HG02678 (cell line): ENCODE measurements at regions not wholly inside any gene's neighbourhood (a gene's known extent, or its start where the extent isn't known, plus 50 kb on each side); places are given as distances from the start of the nearest gene placed in this dataset.

Source experiments
- ATAC-seq: cut with Tn5 transposase; IDR thresholded peaks from one replicate; pipeline ENCODE4 v1.9.1; 2021; ENCODE audit warnings: mild to moderate bottlenecking, moderate library complexity; ENCODE audit not compliant: unreplicated experiment

DNA sequence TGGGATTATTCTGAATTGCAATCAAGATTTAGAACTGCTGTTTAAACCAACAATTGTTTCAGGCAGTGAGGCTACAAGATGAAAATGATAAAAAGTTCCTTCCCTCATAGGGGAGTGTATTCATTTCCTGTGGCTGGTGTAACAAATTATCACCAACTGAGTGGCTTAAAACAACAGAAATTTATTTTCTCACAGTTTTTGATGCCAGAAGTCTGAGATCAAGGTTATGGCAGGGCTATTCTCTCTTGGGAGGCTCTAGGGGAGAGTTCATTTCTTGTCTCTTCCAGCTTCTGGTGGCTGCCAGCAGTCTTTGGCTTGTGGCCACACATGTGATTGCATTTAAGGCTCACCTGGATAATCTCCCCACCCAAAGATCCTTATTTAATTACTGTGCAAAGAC is 290.5 kb upstream of the ZSWIM2 start:
- ATAC-seq: no peak

DNA sequence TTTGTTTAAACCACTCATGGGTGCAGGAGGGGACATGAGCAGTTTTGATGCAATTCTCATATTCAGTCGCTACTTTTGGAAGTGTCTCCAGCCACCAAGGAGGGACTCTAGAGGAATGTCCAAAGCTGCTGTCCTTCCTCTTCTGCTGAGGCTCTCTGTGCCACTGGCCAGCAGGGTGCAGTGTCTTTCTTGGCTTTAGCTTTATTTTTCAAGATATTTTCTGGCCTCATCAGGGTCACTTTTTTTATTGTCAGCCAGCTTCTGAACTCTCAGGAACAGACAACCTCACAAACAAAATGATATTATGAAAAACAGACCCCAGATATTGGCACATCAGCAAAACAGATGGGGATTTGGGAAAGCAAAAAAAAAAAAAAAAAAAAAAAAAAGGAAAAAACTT is 289.3 kb upstream of the ZSWIM2 start:
- ATAC-seq: no peak

DNA sequence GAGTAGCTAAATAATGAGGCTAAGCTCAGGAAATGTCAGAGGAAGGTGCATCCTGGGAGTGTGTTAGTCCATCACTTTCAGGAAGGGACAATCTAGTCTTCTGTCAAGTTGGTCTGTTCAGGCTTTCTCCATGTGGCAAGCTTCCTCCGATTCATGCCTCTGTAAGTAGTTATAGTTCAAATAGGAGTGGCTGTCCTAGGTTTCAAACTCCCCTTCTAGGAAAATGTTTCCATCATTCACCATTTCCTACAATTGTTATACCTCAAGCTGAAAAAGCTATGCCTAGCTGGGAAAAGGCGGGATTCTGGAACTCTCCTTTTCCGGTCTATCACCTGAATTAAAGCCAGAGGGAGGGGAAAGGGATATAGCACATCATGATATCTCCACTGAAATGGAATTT is 287.7 kb upstream of the ZSWIM2 start:
- no peak for ATAC-seq

DNA sequence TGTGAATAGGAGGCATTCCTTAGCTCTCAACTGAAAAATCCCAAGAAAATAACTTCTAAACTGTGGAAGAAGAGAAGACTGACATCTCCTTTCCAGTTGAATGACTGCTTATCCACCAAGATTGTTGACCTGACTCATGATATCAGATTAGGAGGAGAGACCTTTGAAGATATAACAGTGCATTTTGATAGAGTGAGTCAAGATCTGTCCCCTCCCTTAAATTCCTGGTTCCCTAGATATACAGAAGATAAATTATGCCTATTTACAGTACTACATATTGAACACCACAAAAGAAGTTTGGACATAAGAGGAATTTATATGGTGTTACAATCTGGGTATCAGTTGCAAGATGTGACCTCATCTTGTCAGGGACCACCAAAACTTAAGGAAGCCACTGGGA is 285.3 kb upstream of the ZSWIM2 start:
- no peak for ATAC-seq

DNA sequence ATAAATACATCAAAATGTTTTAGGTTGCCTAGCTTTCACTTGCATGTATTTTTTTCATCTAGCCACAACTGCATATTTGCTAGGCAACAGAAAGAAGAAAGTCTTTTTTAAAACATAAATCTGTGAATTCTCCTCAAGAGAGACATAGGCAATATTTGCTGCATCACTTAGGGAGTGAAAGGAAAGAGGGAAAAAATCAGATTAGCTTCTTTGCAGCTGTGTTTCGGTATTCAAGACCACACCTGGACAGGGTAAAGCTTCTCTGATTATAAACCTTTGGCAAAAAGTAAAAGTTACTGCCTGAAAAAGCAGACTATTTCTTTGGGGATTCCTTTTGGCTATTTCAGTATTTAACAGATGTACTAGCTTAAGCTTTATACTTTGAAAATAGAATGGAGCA is 280.9 kb upstream of the ZSWIM2 start:
- ATAC-seq: no peak

DNA sequence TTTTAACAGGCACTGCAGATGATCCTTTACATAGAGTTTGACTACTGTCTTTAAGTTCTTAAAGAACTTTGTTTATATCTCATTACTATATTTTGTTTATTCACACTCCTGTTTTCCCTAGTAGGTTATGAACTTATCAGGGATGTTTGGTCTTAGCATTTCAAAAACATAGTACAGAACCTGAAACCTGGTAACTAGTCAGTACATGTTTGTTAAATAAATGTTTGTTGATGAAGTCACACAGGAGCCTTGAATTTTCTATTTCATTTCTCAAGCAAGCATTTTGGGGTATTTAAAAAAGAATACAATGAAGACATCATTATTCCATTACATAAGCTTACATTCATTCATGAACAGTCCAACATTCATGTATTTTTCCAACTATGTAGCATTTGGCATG is 280.3 kb upstream of the ZSWIM2 start:
- ATAC-seq: no peak

DNA sequence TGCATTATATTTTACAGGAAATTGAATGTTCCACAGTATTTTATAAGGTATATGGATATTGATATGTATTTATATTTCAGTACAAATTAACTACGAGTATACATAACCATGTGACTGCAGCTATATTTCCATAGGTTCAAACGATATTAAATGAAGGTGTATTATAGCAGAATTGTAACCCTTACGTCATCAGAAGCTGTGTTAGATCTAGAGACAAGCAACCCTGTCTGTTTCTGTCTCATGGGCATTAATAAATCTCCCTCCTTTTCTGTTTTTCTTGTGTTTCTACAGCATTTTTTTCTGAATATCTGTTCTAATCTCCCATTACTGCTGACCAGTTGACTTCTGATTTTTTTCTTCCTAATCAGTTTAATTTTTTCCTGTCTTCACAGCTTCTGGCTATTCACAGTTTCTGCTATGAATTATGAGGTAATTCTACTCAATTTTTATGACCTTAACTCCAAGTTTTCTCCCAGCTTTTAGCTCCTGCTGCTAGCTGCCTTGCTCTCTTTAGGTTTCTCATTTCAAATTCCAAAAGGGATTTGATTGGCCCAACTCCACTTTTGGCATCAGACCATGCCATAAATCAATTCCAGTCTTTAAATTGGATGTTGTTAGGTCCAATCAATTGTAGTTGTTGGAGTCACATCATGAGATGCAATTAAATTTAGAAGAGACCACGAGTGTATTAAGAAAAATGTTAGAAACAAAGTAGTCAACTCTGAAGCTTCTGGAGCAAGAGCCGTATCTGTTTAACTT is 277.5 kb upstream of the ZSWIM2 start:
- ATAC-seq: no peak

DNA sequence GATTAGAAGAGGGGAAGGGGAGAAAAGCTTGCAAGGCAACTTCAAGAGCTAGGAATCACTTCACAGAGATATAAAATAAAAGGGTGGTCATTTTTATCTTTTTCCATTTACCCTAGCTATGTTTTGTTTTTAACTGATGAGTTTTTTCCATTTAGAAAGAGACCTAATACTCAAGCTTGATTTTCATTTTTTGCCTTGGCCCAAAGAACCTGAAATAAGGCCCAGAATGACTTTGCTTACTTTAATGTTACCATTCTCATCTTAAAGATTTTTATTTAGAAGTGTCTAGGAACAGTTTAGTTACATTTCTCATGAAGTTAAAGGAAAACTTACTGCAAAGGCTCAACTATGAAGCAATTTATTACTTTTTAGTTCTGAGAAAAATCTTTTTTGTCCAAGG is 276.3 kb upstream of the ZSWIM2 start:
- no peak for ATAC-seq

DNA sequence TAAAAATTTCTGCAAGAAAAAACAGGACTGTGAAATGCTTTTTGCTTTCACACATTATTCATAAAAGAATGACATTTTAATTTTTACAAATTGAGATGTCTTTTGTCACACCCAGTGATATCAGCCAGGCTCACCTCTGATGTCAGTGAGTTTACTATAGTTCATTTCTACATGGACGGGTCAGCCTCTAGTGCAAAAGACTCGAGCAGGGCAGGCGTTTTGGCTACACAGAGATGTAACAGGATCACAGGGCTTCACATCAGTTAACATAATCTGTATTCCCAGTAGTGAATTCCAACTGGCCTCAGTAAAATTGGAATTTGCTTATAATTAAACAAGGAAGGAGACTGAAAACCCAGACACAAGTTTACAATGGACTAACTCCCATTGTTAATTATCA is 275.6 kb upstream of the ZSWIM2 start:
- ATAC-seq: no peak

DNA sequence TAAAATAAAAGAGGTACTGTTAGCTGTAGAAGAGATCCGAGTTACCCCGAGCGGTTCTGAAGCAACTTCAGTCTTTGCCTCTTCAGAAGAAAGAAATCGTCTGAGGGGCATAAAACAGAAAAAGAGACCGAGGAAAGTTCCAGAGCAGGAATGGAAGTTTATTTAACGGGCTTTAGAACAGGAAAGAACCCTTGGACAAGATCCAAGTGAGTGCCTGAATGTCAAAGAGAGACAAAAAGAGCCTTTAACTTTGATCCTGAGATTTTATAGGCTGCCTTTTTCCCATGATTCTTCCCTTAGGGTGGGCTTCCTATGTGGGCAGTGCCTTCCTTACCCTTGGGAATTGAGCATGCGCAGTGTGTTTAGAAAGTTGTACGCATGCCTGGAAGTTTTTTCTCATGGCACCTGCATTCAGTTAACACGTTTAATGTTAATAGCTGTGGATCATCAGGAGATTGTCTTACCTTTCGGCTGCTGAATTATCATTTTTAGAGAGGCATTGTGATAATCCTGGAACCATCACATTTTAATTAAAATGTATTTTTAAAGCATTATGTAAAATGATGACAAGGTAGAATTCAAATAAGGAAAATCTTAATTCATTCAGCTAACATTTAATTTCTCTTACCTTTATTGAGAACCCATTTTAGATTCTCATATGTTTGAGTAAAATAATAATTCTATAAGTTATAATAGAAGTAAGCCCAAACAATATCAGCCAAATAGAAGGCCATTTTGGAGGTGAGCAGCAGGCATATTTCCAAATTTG is 269.5 kb upstream of the ZSWIM2 start:
- no peak for ATAC-seq

DNA sequence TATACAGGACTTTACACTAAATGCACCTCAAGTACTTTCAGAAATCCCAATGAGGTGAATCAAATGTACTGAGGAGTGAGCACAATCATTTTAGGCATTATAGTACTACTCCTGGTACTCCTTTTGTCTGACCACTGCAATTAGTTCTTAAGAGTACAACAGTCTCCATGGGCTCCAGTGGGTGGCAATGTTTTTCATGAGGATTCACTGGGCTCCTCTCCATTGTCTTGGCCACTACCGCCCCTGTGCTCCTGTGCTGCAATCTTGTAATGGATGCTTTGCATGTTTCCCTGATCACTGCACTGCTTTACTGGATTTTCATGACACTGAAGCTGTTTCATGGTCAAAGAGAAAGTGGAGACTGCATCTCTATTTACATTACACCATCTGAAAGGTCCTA is 268.5 kb upstream of the ZSWIM2 start:
- ATAC-seq: no peak

DNA sequence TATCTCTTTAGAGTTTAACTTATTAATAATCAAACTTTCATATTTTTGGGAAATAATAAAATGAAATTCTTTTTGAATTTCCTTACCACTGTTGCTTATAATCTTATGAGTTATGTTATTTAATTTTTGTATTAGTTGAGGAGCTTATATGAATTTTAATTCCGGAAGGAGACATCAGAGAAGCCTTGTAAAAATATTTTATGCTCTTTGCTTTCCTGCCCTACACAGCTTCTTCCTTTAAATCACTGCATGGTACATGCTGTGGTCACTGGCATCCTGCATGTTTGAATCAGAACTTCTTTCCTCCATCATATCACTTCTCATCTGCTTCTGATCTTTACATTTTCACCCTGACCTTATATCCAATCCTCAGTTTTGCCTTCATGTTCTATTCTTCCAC is 266.7 kb upstream of the ZSWIM2 start:
- ATAC-seq: no peak

DNA sequence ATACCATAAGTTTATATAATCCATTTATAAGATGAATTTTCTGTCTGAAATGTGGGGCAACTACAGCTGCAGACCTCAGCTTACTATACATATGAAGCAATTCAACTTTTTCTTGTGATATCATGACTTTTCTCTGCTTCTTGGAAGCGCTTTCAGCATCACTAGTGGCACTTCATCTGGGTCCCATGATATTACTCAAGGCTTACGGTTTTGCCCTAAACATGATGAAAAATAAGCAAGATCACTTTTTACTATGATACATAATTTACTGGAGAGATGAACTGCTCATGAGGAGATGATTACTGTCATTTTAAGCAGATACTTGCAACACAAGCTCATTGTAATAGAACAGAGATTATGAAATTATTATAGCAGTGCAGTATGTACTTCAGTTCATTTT is 258.0 kb upstream of the ZSWIM2 start:
- no peak for ATAC-seq

DNA sequence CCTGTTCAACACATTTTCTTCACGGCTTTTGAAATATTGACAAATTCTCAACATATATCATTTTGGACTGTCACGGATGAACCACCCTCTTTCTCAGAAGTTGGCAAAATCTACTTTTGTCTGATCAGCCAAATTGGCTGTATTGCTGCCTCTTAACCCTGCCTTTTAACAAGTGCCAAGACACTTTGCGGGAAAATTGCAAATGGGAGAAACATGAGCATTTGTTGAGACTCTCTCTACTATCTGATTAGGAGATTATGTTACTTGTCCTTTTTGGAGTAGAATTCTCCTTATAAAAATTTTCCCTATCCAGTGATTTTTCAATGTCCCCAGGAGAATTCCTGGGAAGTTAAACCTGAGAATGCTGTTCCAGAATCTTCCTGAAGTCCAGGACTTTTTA is 256.2 kb upstream of the ZSWIM2 start:
- ATAC-seq: no peak

DNA sequence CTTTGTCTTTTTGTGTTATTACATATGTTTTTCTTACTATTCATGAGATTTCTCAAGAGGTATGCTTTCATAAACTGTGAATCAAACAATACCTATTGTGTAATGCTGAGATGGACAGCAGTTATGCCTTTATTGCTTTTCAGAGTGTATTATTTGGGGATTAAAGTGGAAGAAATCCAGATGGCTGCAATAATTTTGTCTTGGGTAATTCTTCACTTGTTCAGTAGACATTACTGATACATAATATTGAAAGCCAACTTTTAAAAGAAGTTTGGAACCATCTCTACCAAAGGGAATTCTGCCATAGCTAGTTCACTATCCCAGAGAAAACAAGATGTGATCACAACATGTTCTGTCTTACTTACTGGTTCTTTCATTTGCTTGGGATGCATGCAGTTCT is 253.4 kb upstream of the ZSWIM2 start:
- no peak for ATAC-seq

DNA sequence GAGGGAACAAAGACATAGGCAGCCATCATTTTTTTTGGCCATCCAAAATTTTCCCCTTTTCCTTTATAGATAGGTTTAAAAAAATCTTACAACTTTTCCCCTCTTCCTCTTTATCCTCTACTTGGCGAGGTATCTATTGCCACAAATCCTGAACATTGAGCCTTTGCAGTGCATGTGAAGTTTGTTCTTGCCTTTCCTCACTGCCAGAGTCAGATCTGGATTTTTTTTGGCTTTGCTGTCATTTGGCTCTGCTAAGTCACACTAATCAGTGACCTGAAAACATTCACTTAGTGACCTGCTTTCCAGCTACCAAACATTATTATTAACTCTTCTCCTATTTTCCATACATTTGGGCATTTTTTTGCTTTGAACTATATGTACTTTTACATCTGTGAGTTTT is 249.2 kb upstream of the ZSWIM2 start:
- no peak for ATAC-seq

DNA sequence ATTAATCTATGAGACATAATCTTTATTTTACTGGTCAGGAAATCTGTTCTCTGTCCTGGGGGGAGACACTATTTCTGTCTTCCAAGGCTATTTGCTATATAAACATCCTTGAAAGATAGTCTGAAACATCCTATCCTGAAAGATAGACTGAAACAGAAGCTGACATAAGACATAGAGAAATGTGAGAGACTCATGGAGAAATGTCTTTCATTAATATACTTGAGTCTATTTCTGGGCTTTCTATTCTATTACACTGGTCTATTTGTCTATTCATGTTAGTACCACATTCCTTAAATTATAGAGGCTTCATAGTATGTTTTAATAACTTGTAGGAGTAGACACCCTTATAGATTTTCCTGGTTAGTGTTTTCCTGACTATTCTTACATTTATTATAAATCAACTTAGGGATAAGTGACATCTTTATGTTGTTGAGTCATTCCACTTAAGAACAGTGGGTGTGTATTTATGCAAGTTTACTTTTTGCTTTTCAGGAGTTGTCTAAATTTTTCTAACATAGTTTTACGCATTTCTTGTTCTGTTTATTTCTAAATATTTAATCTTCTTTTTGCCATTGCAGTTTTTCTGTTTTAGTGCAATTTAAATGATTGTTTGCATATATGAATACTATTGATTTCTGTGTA is 244.9 kb upstream of the ZSWIM2 start:
- no peak for ATAC-seq

DNA sequence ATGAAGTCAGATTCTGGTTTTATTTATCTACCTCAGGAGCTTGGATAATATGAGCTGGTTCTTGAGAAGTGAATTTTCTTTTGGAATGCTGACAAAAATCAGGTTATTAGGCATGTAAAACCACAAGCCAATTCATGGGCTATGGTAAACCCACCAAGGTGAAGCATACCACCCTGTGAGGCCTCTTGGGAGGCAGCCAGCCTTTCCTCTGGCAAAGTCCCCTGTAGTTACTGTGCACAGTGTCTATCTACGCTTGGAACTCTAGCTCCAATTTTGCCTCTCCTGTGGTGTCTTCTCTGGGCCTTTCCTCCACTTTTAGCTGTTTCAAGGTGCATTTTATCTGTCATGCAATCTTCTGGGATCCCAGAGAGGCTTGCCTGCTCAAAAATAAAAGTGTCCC is 242.7 kb upstream of the ZSWIM2 start:
- no peak for ATAC-seq

DNA sequence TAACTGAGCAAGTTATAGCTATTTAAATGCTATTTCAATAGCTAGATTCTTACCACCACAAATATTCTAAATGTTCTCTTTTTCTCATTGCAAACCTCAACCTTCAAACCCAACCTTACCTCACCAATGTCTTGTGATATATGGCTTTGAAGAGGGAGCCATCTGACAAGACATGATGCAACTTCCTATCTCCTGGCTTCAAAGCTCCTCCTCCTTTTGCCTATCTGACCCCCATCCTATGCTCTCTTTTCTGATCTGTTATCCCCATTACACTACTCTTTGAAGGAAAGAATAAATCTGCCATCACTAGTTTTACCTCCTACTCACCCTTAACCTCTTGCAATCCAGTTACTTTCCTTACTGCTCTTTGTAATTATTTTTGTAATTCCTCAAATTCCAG is 235.6 kb upstream of the ZSWIM2 start:
- no peak for ATAC-seq

DNA sequence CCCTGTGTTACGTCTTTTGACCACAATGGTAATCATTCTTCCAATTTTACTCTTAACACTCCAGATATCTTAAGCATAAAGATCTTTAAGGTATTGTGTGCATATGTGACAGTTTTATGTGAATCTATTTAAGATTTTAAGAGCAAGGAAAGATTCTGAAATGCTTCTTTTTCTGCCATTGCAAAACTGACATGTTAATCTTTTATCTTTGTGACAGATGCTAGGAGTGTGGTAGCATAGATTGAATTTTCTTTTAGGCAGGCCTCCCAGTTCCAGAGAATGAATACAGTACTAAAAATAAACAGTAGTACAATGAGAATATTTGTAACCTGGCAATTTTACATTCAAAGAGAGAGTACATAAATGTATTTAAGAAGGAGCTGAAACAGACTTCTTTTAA is 232.5 kb upstream of the ZSWIM2 start:
- ATAC-seq: no peak

DNA sequence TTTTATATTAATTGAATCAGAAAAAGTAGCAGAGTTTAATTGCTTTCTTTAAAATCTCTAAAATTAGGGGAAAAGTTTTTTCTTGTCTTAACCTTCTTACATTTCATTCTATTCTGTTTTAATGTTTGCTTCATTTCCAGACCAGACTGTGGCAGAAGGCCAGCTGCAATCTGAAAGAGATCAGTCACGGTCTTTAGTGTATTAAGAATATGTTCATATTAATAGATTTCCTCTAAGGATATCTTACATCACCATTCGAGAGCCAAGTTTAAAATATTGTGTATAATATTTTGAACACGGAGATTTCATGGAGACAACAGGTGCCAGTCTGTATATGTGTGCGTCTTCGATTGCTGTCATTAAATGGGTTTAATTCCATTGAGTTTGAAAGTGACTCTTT is 230.9 kb upstream of the ZSWIM2 start:
- ATAC-seq: no peak

DNA sequence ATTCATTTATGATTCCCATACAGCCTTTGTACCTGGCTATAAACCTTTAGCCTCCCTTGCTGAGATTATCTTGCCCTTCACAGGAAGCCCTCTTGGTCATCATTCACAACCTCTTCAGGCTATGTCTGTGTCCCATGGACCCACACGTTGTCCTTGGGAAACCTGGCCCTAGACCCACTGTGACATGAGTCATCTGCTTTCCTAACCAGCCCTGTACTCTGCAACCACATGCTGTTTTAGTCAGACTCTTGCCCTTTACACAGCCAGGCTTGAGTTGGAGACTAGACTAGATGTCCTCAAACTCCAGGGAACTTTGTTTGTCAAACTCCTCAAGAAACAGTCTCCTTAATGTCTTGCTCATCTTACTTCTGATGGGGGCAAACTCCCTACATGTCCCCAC is 229.3 kb upstream of the ZSWIM2 start:
- no peak for ATAC-seq
